K562 (cell line): ENCODE measurements at regions not wholly inside any gene's neighbourhood (a gene's known extent, or its start where the extent isn't known, plus 50 kb on each side); places are given as distances from the start of the nearest gene placed in this dataset.

Experiments used
- CEBPB ChIP-seq: fragments of 450-650 bp; IDR thresholded peaks from 2 replicates; pipeline ENCODE4 v1.6.1; 2016; ENCODE audit warnings: missing genetic modification characterization, missing compliant biosample characterization
- EP300 ChIP-seq: IDR thresholded peaks from 2 replicates; pipeline ENCODE4 v1.6.1; 2012; ENCODE audit warnings: low read length, improper control_type of control experiment
- KDM2B ChIP-seq: fragments of 250-450 bp; sonication (Bioruptor Pico); IDR thresholded peaks from 2 replicates; pipeline ENCODE4 v1.8.0; 2021; ENCODE audit warnings: mild to moderate bottlenecking, moderate library complexity
- TAF1 ChIP-seq: IDR thresholded peaks from 2 replicates; pipeline ENCODE4 v1.6.1; 2011; ENCODE audit warnings: mild to moderate bottlenecking, low read length, moderate library complexity; ENCODE audit not compliant: insufficient read depth, control insufficient read depth, severe bottlenecking; ENCODE audit errors: extremely low read depth
- ZNF274 ChIP-seq: IDR thresholded peaks from 2 replicates; pipeline ENCODE4 v1.6.1; 2011; ENCODE audit warnings: low read depth, mild to moderate bottlenecking, low read length, moderate library complexity, borderline replicate concordance
- ZNF347 ChIP-seq: fragments of 450-650 bp; formaldehyde crosslinking; IDR thresholded peaks from 2 replicates; pipeline ENCODE4 v1.4.0; 2020; ENCODE audit warnings: low read depth, mild to moderate bottlenecking, moderate library complexity
- ZZZ3 ChIP-seq: fragments of 450-650 bp; IDR thresholded peaks from 2 replicates; pipeline ENCODE4 v1.6.1; 2016; ENCODE audit warnings: antibody characterized with exemption, mild to moderate bottlenecking, moderate library complexity

GRCh38 chr5:173505634-173506033, 110.8 kb downstream of the BOD1 start:
- TF ChIP-seq ZZZ3: no peak
- TF ChIP-seq ZNF347: no peak
- TF ChIP-seq TAF1: no peak
- TF ChIP-seq ZNF274: no peak
- no peak for TF ChIP-seq KDM2B (CRISPR knock-in tag)
- no peak for TF ChIP-seq EP300
- no peak for TF ChIP-seq CEBPB
